ENCODE measurements at regions not wholly inside any gene's neighbourhood (a gene's known extent, or its start where the extent isn't known, plus 50 kb on each side); places are given as distances from the start of the nearest gene placed in this dataset.
A peak's percentile ranks its signal among the peaks of the same experiment; 100 is the strongest.

DNA sequence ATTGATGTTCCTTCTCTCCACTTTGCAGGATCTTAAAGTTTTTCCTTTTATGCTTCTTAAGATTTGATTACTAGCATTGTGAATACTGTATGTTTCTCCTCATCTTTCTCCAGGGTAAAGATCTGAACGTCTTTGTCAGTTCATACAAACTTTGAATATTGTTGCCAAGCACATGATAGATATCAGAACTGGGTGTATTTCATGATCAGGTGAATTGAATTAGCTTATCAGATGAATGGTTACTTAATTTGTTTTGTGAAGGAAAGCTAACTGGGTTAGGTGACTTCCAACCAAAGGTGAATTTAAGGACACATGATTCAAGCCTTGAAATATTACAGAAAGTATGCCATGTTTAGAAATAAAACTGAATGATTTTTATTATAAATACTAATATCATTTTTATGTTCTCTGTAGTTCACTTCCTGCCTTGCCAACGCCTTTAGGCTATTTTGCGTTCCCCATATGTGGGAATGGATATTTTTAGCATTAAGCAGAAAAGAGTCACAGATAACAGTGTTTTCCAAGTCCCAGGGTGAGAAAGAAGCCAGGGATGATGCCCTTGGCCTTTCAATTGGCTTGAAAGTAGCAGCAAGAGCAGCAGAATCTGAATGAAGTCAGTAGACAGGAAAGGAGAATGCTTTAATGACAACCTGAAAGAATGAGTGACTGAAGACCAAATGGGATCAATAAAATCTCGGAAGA lies 752.1 kb downstream of the NCAM2 start:
- no peak for DNase-seq
- H3K4me3 Mint-ChIP-seq: no peak overlapping the region
- TF ChIP-seq, protein P1, sequence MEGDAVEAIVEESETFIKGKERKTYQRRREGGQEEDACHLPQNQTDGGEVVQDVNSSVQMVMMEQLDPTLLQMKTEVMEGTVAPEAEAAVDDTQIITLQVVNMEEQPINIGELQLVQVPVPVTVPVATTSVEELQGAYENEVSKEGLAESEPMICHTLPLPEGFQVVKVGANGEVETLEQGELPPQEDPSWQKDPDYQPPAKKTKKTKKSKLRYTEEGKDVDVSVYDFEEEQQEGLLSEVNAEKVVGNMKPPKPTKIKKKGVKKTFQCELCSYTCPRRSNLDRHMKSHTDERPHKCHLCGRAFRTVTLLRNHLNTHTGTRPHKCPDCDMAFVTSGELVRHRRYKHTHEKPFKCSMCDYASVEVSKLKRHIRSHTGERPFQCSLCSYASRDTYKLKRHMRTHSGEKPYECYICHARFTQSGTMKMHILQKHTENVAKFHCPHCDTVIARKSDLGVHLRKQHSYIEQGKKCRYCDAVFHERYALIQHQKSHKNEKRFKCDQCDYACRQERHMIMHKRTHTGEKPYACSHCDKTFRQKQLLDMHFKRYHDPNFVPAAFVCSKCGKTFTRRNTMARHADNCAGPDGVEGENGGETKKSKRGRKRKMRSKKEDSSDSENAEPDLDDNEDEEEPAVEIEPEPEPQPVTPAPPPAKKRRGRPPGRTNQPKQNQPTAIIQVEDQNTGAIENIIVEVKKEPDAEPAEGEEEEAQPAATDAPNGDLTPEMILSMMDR (IDR thresholded peaks at IDR 0.05): no peak
- no peaks in the 10 kb centered on the region; the same call in 1 of the 2 replicates for H3K9me3 Mint-ChIP-seq
- H3K36me3 Mint-ChIP-seq (ENCODE audit: low read depth): peaks cover 2% of the 10 kb centered on the region; the same call in 1 of the 2 replicates
- H3K4me1 Mint-ChIP-seq (ENCODE audit: low read depth): peaks cover 14% of the 10 kb centered on the region
- no peaks in the 10 kb centered on the region; the same call in 1 of the 2 replicates for H3K27me3 Mint-ChIP-seq (ENCODE audit: insufficient read depth)
- H3K27ac Mint-ChIP-seq: no peak overlapping the region

DNA sequence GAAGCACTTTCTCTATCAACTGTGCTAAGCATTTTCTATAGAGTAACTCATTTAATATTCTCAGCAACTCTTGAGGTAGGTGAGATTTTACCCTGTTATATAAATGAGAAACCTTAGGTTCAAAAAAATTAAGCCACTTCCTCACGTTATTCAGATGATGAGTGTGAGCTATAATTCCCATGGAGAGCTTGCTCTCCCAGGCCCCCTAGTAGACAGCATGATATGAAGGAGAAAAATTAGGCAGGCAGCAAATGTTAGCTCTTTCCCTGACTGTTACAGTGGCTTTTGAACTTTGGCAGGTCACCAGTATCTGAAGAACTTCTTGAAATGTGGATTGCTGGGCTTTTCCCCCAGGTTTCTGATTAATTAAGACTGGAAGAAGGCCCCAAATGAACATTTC lies 753.1 kb downstream of the NCAM2 start:
- no peaks in the 10 kb centered on the region; the same call in 1 of the 2 replicates for H3K36me3 Mint-ChIP-seq (ENCODE audit: low read depth)
- H3K4me1 Mint-ChIP-seq (ENCODE audit: low read depth): peaks cover 14% of the 10 kb centered on the region
- DNase-seq: no peak
- no peak overlapping the region for H3K4me3 Mint-ChIP-seq
- no peaks in the 10 kb centered on the region for H3K9me3 Mint-ChIP-seq
- TF ChIP-seq, protein P1 (IDR thresholded peaks at IDR 0.05): peak; percentile 84
- H3K27ac Mint-ChIP-seq: no peak overlapping the region; the same call in 1 of the 2 replicates
- no peaks in the 10 kb centered on the region; the same call in 1 of the 2 replicates for H3K27me3 Mint-ChIP-seq (ENCODE audit: insufficient read depth)

- Mint-ChIP-seq H3K4me3 (no peak overlapping the region), H3K36me3 (ENCODE audit: low read depth) (no peaks in the 10 kb centered on the region), H3K4me1 (ENCODE audit: low read depth) (peaks cover 7% of the 10 kb centered on the region; the same call in 1 of the 2 replicates), H3K27me3 (ENCODE audit: insufficient read depth) (no peaks in the 10 kb centered on the region), H3K27ac (no peak overlapping the region), H3K9me3 (no peaks in the 10 kb centered on the region)
- no peak for DNase-seq
- TF ChIP-seq, protein P1 (IDR thresholded peaks at IDR 0.05): no peak
Observed at GRCh38 chr21:21762855-21763254, 764.6 kb downstream of the NCAM2 start.

- H3K4me3 Mint-ChIP-seq: no peak overlapping the region
- H3K4me1 Mint-ChIP-seq (ENCODE audit: low read depth): peaks cover 7% of the 10 kb centered on the region; the same call in 1 of the 2 replicates
- no peaks in the 10 kb centered on the region for H3K27me3 Mint-ChIP-seq (ENCODE audit: insufficient read depth)
- no peaks in the 10 kb centered on the region for H3K36me3 Mint-ChIP-seq (ENCODE audit: low read depth)
- no peaks in the 10 kb centered on the region for H3K9me3 Mint-ChIP-seq
- TF ChIP-seq, protein P1 (IDR thresholded peaks at IDR 0.05): no peak
- no peak overlapping the region for H3K27ac Mint-ChIP-seq
- no peak for DNase-seq
Observed at GRCh38 chr21:21764281-21764680, 766.1 kb downstream of the NCAM2 start.

GRCh38 chr21:21767276-21767675 lies 769.1 kb downstream of the NCAM2 start:
- no peaks in the 10 kb centered on the region for H3K27me3 Mint-ChIP-seq (ENCODE audit: insufficient read depth)
- TF ChIP-seq, protein P1 (IDR thresholded peaks at IDR 0.05): no peak
- no peak overlapping the region for H3K4me3 Mint-ChIP-seq
- H3K27ac Mint-ChIP-seq: no peak overlapping the region
- H3K4me1 Mint-ChIP-seq (ENCODE audit: low read depth): no peaks in the 10 kb centered on the region
- H3K9me3 Mint-ChIP-seq: no peaks in the 10 kb centered on the region
- no peak for DNase-seq
- no peaks in the 10 kb centered on the region for H3K36me3 Mint-ChIP-seq (ENCODE audit: low read depth)
